ENCODE measurements at regions not wholly inside any gene's neighbourhood (a gene's known extent, or its start where the extent isn't known, plus 50 kb on each side); places are given as distances from the start of the nearest gene placed in this dataset.

GRCh38 chr20:48354320-48354876 lies 473.4 kb downstream of the PREX1 start:
- TF ChIP-seq, protein P1, sequence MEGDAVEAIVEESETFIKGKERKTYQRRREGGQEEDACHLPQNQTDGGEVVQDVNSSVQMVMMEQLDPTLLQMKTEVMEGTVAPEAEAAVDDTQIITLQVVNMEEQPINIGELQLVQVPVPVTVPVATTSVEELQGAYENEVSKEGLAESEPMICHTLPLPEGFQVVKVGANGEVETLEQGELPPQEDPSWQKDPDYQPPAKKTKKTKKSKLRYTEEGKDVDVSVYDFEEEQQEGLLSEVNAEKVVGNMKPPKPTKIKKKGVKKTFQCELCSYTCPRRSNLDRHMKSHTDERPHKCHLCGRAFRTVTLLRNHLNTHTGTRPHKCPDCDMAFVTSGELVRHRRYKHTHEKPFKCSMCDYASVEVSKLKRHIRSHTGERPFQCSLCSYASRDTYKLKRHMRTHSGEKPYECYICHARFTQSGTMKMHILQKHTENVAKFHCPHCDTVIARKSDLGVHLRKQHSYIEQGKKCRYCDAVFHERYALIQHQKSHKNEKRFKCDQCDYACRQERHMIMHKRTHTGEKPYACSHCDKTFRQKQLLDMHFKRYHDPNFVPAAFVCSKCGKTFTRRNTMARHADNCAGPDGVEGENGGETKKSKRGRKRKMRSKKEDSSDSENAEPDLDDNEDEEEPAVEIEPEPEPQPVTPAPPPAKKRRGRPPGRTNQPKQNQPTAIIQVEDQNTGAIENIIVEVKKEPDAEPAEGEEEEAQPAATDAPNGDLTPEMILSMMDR (IDR thresholded peaks at IDR 0.05; ENCODE audit: extremely low read depth, insufficient read depth, missing control alignments): no peak
- no peak for DNase-seq (ENCODE audit: low spot score)
- in situ Hi-C loops (cut with MboI; ENCODE audit: low pct_unique_long_range_greater_than_20kb, low sequenced_read_pairs, unreplicated experiment): no loop called here

DNA sequence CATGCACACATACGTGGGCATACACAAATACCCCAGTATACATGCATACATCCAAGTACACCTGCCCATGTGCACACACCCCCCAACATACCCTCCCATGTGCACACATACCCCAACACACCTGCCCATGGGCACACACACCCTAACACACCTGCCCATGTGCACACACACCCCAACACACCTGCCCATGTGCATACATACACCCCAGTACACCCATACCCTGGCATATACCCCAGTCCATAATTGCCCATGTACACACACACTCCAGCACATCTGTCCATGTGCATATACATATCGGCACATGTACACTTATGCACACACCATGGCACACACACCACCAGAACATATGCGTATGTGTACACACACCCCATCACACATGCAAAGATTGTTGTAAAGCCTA lies 475.2 kb downstream of the PREX1 start:
- TF ChIP-seq, protein P1 (IDR thresholded peaks at IDR 0.05; ENCODE audit: extremely low read depth, insufficient read depth, missing control alignments): no peak
- no peak for DNase-seq (ENCODE audit: low spot score)
- in situ Hi-C loops (cut with MboI; ENCODE audit: low pct_unique_long_range_greater_than_20kb, low sequenced_read_pairs, unreplicated experiment): no loop called here

DNA sequence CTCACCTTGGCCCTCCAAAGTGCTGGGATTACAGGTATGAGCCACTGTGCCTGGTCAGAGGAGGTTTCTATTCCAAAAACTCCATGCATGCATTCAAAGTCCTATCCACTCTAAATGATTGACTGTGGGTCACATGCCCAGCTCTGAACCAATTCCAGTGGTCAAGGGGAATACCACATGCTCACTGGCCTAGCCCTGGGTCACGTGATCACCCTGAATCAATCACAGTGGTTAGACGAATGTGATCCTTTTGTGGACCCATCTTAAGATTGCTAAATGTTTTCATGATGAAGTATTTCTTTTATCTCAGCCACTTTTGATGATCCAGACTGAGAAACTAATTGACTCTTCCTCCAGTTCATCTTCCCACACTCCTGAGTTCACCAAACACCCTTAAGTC lies 475.8 kb downstream of the PREX1 start:
- TF ChIP-seq, protein P1 (IDR thresholded peaks at IDR 0.05; ENCODE audit: extremely low read depth, insufficient read depth, missing control alignments): no peak
- no peak for DNase-seq (ENCODE audit: low spot score)
- in situ Hi-C loops (cut with MboI; ENCODE audit: low pct_unique_long_range_greater_than_20kb, low sequenced_read_pairs, unreplicated experiment): no loop called here

- TF ChIP-seq, protein P1 (IDR thresholded peaks at IDR 0.05; ENCODE audit: extremely low read depth, insufficient read depth, missing control alignments): peak; percentile 51
- in situ Hi-C loops (cut with MboI; ENCODE audit: low pct_unique_long_range_greater_than_20kb, low sequenced_read_pairs, unreplicated experiment): no loop called here
- DNase-seq (ENCODE audit: low spot score): no peak
Observed at GRCh38 chr20:48350313-48350988, 477.3 kb downstream of the PREX1 start.

- in situ Hi-C loops (cut with MboI; ENCODE audit: low pct_unique_long_range_greater_than_20kb, low sequenced_read_pairs, unreplicated experiment): no loop called here
- TF ChIP-seq, protein P1 (IDR thresholded peaks at IDR 0.05; ENCODE audit: extremely low read depth, insufficient read depth, missing control alignments): no peak
Observed at GRCh38 chr20:48349656-48350055, 478.1 kb downstream of the PREX1 start.

GRCh38 chr20:48348022-48348421 lies 479.8 kb downstream of the PREX1 start:
- in situ Hi-C loops (cut with MboI; ENCODE audit: low pct_unique_long_range_greater_than_20kb, low sequenced_read_pairs, unreplicated experiment): no loop called here

More at GRCh38 chr20:48349656-48350055, 478.1 kb downstream of the PREX1 start:
- DNase-seq (ENCODE audit: low spot score): no peak

More at GRCh38 chr20:48348022-48348421, 479.8 kb downstream of the PREX1 start:
- DNase-seq (ENCODE audit: low spot score): no peak
- TF ChIP-seq, protein P1 (IDR thresholded peaks at IDR 0.05; ENCODE audit: extremely low read depth, insufficient read depth, missing control alignments): no peak
